Kidney epithelial cell (primary cell): ENCODE measurements at regions not wholly inside any gene's neighbourhood (a gene's known extent, or its start where the extent isn't known, plus 50 kb on each side); places are given as distances from the start of the nearest gene placed in this dataset.

Source experiments
- DNase-seq: peaks from one replicate; pipeline ENCODE4 v3.0.0-alpha.2; 2010; ENCODE audit warnings: low read depth
- H3K27me3 ChIP-seq: 2 replicates; pipeline ENCODE4 v1.6.0; 2011; ENCODE audit warnings: low read length; ENCODE audit not compliant: control insufficient read depth, insufficient read depth
- H3K36me3 ChIP-seq: 2 replicates; pipeline ENCODE4 v1.5.1; 2011; ENCODE audit warnings: low read length; ENCODE audit not compliant: control insufficient read depth, insufficient read depth
- H3K4me3 ChIP-seq: 2 replicates; pipeline ENCODE4 v1.5.1; 2011; ENCODE audit warnings: low read depth, mild to moderate bottlenecking, control low read depth, low read length
- TF ChIP-seq, protein P1 (sequence below): IDR thresholded peaks from 2 replicates; pipeline ENCODE4 v1.5.1; 2011; ENCODE audit warnings: mild to moderate bottlenecking, moderate library complexity, low read length, control low read depth, inconsistent platforms; ENCODE audit not compliant: insufficient read depth, poor library complexity, severe bottlenecking

DNA sequence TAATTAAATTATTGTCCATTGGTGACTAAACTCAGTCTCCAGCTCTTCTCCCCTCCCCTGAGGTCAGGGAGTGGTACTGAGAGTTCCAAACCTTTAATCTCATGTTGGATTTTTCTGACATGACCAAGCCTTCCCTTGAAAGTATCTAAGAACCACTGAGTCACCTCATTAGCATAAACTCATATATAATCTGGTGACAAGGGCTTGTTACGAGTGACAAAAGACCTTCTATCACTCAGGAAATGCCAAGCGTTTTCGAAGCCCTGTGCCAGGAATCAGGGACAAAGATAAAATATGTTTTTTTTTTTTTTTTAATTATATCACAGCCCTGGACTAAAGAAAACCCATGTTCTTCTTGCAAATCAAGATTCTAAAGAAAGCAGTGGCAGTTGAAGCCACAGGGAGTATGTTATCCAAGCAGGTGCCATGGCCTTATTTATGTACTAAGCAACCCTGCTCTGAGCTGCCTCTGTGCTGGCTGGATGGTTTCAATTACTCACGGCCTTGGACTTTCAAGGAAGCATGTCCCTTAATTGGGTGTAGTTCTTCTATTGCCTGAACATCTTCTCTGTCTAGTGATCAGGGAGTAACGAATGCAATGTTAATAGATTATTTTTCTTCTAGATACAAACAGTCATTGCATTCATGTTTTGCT lies 169.0 kb upstream of the PRKCQ start:
- H3K4me3 ChIP-seq: no peak overlapping the region
- no peak for DNase-seq
- no peaks in the 10 kb centered on the region for H3K36me3 ChIP-seq
- no peaks in the 10 kb centered on the region for H3K27me3 ChIP-seq
- TF ChIP-seq, protein P1, sequence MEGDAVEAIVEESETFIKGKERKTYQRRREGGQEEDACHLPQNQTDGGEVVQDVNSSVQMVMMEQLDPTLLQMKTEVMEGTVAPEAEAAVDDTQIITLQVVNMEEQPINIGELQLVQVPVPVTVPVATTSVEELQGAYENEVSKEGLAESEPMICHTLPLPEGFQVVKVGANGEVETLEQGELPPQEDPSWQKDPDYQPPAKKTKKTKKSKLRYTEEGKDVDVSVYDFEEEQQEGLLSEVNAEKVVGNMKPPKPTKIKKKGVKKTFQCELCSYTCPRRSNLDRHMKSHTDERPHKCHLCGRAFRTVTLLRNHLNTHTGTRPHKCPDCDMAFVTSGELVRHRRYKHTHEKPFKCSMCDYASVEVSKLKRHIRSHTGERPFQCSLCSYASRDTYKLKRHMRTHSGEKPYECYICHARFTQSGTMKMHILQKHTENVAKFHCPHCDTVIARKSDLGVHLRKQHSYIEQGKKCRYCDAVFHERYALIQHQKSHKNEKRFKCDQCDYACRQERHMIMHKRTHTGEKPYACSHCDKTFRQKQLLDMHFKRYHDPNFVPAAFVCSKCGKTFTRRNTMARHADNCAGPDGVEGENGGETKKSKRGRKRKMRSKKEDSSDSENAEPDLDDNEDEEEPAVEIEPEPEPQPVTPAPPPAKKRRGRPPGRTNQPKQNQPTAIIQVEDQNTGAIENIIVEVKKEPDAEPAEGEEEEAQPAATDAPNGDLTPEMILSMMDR: no peak

DNA sequence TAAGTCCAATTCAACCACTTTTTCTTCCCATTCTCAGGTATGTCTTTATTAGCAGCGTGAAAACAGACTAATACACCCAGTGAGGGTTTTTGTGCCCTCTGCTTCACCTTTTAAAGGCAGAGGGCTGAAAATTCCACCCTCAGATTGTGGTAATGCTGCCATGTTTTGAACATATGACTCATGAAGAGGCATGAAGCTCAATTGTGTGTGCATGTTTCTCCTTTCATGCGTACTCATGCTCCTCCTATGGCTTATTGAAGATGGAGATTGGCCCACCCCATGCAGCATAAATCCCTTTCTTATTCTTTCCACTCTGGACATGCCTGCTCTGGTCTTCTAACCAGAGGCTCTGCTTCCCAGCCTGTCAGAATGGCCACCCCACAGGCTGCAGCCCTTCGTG lies 168.0 kb upstream of the PRKCQ start:
- H3K36me3 ChIP-seq: no peaks in the 10 kb centered on the region
- TF ChIP-seq, protein P1: no peak
- no peaks in the 10 kb centered on the region for H3K27me3 ChIP-seq
- H3K4me3 ChIP-seq: no peak overlapping the region
- no peak for DNase-seq

DNA sequence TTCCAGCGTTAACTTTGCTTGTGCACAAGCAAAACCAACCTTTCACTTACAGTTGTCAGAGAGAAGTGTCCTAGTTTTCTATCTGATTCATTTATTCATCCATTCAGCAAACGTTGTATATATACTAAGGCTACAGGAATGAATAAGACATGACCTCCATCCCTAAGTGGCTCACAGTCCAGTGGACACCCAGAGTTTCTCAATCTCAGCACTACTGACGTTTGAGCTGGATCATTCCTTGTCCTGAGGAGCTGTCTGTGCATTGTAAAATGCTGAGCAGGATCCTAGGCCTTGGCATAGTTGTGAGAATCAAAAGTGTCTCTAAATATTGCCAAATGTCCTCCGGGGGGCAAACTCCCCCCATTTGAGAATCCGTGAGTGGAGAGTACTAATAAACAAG lies 166.7 kb upstream of the PRKCQ start:
- no peak for DNase-seq
- TF ChIP-seq, protein P1: no peak
- no peak overlapping the region for H3K4me3 ChIP-seq
- H3K27me3 ChIP-seq: no peaks in the 10 kb centered on the region
- no peaks in the 10 kb centered on the region for H3K36me3 ChIP-seq

DNA sequence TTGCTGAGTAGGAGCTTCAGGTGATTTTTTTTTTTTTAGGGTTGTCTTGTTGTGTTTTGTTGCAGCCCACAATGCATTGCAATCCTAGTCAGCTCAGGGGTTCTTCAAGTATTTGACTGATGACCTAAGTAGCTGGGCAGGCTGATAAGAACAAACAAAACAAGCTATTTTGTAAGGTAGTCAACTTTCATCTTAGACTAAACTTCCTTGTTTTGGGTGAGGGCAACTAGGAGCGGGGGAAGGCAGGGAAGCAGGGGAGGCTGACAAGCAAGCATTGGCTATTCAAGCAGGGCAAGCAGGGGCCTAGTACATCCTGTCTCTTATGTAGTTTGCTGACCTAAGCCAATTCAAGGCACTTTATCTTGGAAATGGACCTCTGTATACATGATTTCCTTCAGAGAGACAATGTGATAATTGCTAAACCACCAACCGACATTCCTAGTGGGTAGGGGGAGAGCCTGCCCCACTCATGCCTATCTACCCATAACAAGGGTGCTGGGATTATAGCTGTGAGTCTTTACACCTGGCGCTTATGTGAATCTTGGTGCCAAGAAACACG lies 163.3 kb upstream of the PRKCQ start:
- DNase-seq: no peak
- no peak overlapping the region for H3K4me3 ChIP-seq
- no peaks in the 10 kb centered on the region for H3K27me3 ChIP-seq
- no peaks in the 10 kb centered on the region for H3K36me3 ChIP-seq
- TF ChIP-seq, protein P1: no peak

DNA sequence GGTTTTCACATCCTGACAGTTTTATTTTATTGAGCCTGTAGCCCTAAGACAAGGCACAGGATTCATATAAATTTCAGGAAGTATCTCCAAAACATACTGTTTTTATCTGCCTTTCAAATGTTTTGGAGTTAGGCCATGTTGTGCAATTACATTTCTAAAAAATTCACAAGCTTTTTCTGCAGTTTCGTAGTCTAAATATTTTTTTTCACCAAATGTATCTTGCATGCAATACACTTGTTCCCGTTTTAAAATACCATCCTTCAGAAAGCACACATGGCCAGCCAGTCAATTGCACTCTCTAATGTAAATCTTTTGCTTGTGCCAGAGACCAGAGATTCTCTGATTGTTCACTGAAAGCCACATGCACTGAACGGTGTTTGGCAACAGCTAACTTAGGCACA lies 161.5 kb upstream of the PRKCQ start:
- DNase-seq: no peak
- H3K36me3 ChIP-seq: no peaks in the 10 kb centered on the region
- no peaks in the 10 kb centered on the region for H3K27me3 ChIP-seq
- TF ChIP-seq, protein P1: no peak
- H3K4me3 ChIP-seq: no peak overlapping the region
